CD4-positive, alpha-beta memory T cell (primary cell): ENCODE measurements at regions not wholly inside any gene's neighbourhood (a gene's known extent, or its start where the extent isn't known, plus 50 kb on each side); places are given as distances from the start of the nearest gene placed in this dataset.

ENCODE experiments used
- CTCF ChIA-PET: fragments of 350-600 bp; sonication (Branson Sonifier 250); formaldehyde crosslinking; loops from one replicate; lab custom pipeline; 2021; ENCODE audit warnings: inconsistent platforms; ENCODE audit not compliant: partially characterized antibody; lab: Charles Lee
- POLR2A ChIA-PET: fragments of 350-600 bp; sonication (Branson Sonifier 250); formaldehyde crosslinking; loops from one replicate; lab custom pipeline; 2021; ENCODE audit not compliant: partially characterized antibody; lab: Charles Lee
- DNase-seq, 5 donors: peaks; one replicate each; pipeline versions ENCODE4 v3.0.0 to v3.0.0-alpha.2; 2020 to 2022; ENCODE audit warnings: mixed read lengths in 1 of 5
- H3K27ac ChIP-seq: one replicate; pipeline ENCODE4 v1.7.0; 2013; ENCODE audit warnings: low read depth, low read length
- H3K27me3 ChIP-seq: 2 replicates; pipeline ENCODE4 v1.7.0; 2013; ENCODE audit warnings: mild to moderate bottlenecking, low read length, moderate library complexity; ENCODE audit not compliant: insufficient read depth
- H3K36me3 ChIP-seq: 2 replicates; pipeline ENCODE4 v1.7.0; 2013; ENCODE audit warnings: mild to moderate bottlenecking, low read length, moderate library complexity; ENCODE audit not compliant: insufficient read depth
- H3K4me1 ChIP-seq: 2 replicates; pipeline ENCODE4 v1.7.0; 2013; ENCODE audit warnings: mild to moderate bottlenecking, low read length, moderate library complexity; ENCODE audit not compliant: insufficient read depth
- H3K4me3 ChIP-seq, 2 donors: one replicate each; pipeline ENCODE4 v1.7.0; 2013; ENCODE audit warnings: low read length in 2 of 2, mild to moderate bottlenecking in 1 of 2
- H3K9me3 ChIP-seq, 2 donors: one replicate each; pipeline ENCODE4 v1.7.0; 2013; ENCODE audit warnings: low read length in 2 of 2, control low read depth in 1 of 2; ENCODE audit not compliant: control insufficient read depth in 1 of 2
- H3K27ac Mint-ChIP-seq, 7 donors: one replicate each; pipeline ENCODE4 v1.8.0; 2020 to 2021; ENCODE audit warnings: mixed read lengths in 7 of 7, mild to moderate bottlenecking in 6 of 7, inconsistent platforms in 3 of 7, moderate library complexity in 3 of 7
- H3K27me3 Mint-ChIP-seq, 2 donors: one replicate each; pipeline ENCODE4 v1.8.0; 2020 to 2021; ENCODE audit warnings: mixed read lengths in 2 of 2
- H3K36me3 Mint-ChIP-seq, 2 donors: one replicate each; pipeline ENCODE4 v1.8.0; 2020 to 2021; ENCODE audit warnings: mixed read lengths in 2 of 2, inconsistent platforms in 1 of 2, mild to moderate bottlenecking in 1 of 2
- H3K4me1 Mint-ChIP-seq, 4 donors: one replicate each; pipeline ENCODE4 v1.8.0; 2020 to 2021; ENCODE audit warnings: mixed read lengths in 4 of 4, mild to moderate bottlenecking in 1 of 4
- H3K4me3 Mint-ChIP-seq, 8 donors: one replicate each; pipeline ENCODE4 v1.8.0; 2020 to 2021; ENCODE audit warnings: mixed read lengths in 8 of 8, mild to moderate bottlenecking in 7 of 8, moderate library complexity in 6 of 8, inconsistent platforms in 3 of 8
- H3K9me3 Mint-ChIP-seq, 8 donors: one replicate each; pipeline ENCODE4 v1.8.0; 2020 to 2021; ENCODE audit warnings: mixed read lengths in 8 of 8, mild to moderate bottlenecking in 5 of 8, inconsistent platforms in 3 of 8, moderate library complexity in 1 of 8
- intact Hi-C: fragments of 100-400 bp; cut with micrococcal nuclease; formaldehyde crosslinking; loops from one replicate; pipeline ENCODE4 v1.15.1; 2023

GRCh38 chr20:46798430-46798829 is 89.0 kb downstream of the SLC2A10 start:
- no peak for DNase-seq
- no peaks in the 10 kb centered on the region for H3K4me1 Mint-ChIP-seq
- POLR2A ChIA-PET: no interaction called here
- no peaks in the 10 kb centered on the region for H3K36me3 Mint-ChIP-seq
- peaks cover 20 to 33% of the 10 kb centered on the region in 2 donors for H3K27me3 Mint-ChIP-seq
- H3K9me3 ChIP-seq: no peaks in the 10 kb centered on the region
- no peak overlapping the region for H3K4me3 ChIP-seq
- no peak overlapping the region for H3K27ac ChIP-seq
- H3K9me3 Mint-ChIP-seq: peaks cover 0 to 3% (median 0%) of the 10 kb centered on the region in 8 donors
- no peaks in the 10 kb centered on the region for H3K27me3 ChIP-seq
- H3K27ac Mint-ChIP-seq: no peak overlapping the region
- H3K4me1 ChIP-seq: no peaks in the 10 kb centered on the region
- CTCF ChIA-PET: no interaction called here
- H3K4me3 Mint-ChIP-seq: no peak overlapping the region
- intact Hi-C loops: no loop called here
- no peaks in the 10 kb centered on the region for H3K36me3 ChIP-seq

GRCh38 chr20:46799781-46800408 is 90.4 kb downstream of the SLC2A10 start:
- CTCF ChIA-PET: no interaction called here
- peaks cover 20 to 28% of the 10 kb centered on the region in 2 donors for H3K27me3 Mint-ChIP-seq
- Histone ChIP-seq H3K27me3 (no peaks in the 10 kb centered on the region), H3K9me3 (no peaks in the 10 kb centered on the region), H3K4me1 (no peaks in the 10 kb centered on the region), H3K36me3 (no peaks in the 10 kb centered on the region), H3K27ac (no peak overlapping the region), H3K4me3 (no peak overlapping the region)
- POLR2A ChIA-PET: no interaction called here
- H3K4me3 Mint-ChIP-seq: no peak overlapping the region
- intact Hi-C loops: no loop called here
- H3K4me1 Mint-ChIP-seq: no peaks in the 10 kb centered on the region
- H3K36me3 Mint-ChIP-seq: no peaks in the 10 kb centered on the region
- H3K9me3 Mint-ChIP-seq: peaks cover 0 to 3% (median 0%) of the 10 kb centered on the region in 8 donors
- no peak overlapping the region for H3K27ac Mint-ChIP-seq
- no peak for DNase-seq

- POLR2A ChIA-PET: no interaction called here
- H3K27ac ChIP-seq: no peak overlapping the region
- H3K4me3 ChIP-seq: no peak overlapping the region
- intact Hi-C loops: no loop called here
- no peaks in the 10 kb centered on the region for H3K9me3 ChIP-seq
- no peak overlapping the region for H3K27ac Mint-ChIP-seq
- H3K4me1 ChIP-seq: no peaks in the 10 kb centered on the region
- H3K9me3 Mint-ChIP-seq: peaks cover 0 to 3% (median 0%) of the 10 kb centered on the region in 8 donors
- CTCF ChIA-PET: no interaction called here
- no peak for DNase-seq
- no peaks in the 10 kb centered on the region for H3K27me3 ChIP-seq
- no peaks in the 10 kb centered on the region for H3K4me1 Mint-ChIP-seq
- H3K36me3 ChIP-seq: no peaks in the 10 kb centered on the region
- peaks cover 21 to 28% of the 10 kb centered on the region in 2 donors for H3K27me3 Mint-ChIP-seq
- H3K4me3 Mint-ChIP-seq: no peak overlapping the region
- H3K36me3 Mint-ChIP-seq: no peaks in the 10 kb centered on the region
These were observed 91.0 kb downstream of the SLC2A10 start for GRCh38 chr20:46800409-46800804.

- H3K4me1 Mint-ChIP-seq: no peaks in the 10 kb centered on the region
- H3K9me3 Mint-ChIP-seq: peaks cover 0 to 3% (median 0%) of the 10 kb centered on the region in 8 donors
- no peak overlapping the region for H3K4me3 ChIP-seq
- CTCF ChIA-PET: no interaction called here
- H3K4me1 ChIP-seq: no peaks in the 10 kb centered on the region
- no peak overlapping the region for H3K27ac ChIP-seq
- no peaks in the 10 kb centered on the region for H3K27me3 ChIP-seq
- intact Hi-C loops: no loop called here
- no peak overlapping the region for H3K4me3 Mint-ChIP-seq
- no peak for DNase-seq
- POLR2A ChIA-PET: no interaction called here
- H3K27ac Mint-ChIP-seq: no peak overlapping the region
- no peaks in the 10 kb centered on the region for H3K36me3 Mint-ChIP-seq
- H3K9me3 ChIP-seq: no peaks in the 10 kb centered on the region
- H3K36me3 ChIP-seq: no peaks in the 10 kb centered on the region
- peaks cover 21 to 32% of the 10 kb centered on the region in 2 donors for H3K27me3 Mint-ChIP-seq
These were observed 91.7 kb downstream of the SLC2A10 start for GRCh38 chr20:46801003-46801702.

GRCh38 chr20:46802722-46803121 is 91.9 kb upstream of the EYA2 start:
- Mint-ChIP-seq H3K4me3 (no peak overlapping the region), H3K4me1 (no peaks in the 10 kb centered on the region), H3K36me3 (no peaks in the 10 kb centered on the region), H3K27ac (no peak overlapping the region), H3K27me3 (peaks cover 17 to 32% of the 10 kb centered on the region in 2 donors), H3K9me3 (peaks cover 0 to 2% (median 0%) of the 10 kb centered on the region in 8 donors)
- CTCF ChIA-PET: no interaction called here
- no peak overlapping the region for H3K27ac ChIP-seq
- no peaks in the 10 kb centered on the region for H3K9me3 ChIP-seq
- H3K27me3 ChIP-seq: no peaks in the 10 kb centered on the region
- no peak overlapping the region for H3K4me3 ChIP-seq
- no peaks in the 10 kb centered on the region for H3K36me3 ChIP-seq
- POLR2A ChIA-PET: no interaction called here
- intact Hi-C loops: no loop called here
- no peaks in the 10 kb centered on the region for H3K4me1 ChIP-seq
- no peak for DNase-seq

GRCh38 chr20:46803123-46804020 is 91.3 kb upstream of the EYA2 start:
- Mint-ChIP-seq H3K4me1 (no peaks in the 10 kb centered on the region), H3K36me3 (no peaks in the 10 kb centered on the region), H3K9me3 (peaks cover 0 to 2% (median 0%) of the 10 kb centered on the region in 8 donors), H3K27me3 (peaks cover 15 to 32% of the 10 kb centered on the region in 2 donors), H3K4me3 (no peak overlapping the region), H3K27ac (no peak overlapping the region)
- H3K4me1 ChIP-seq: no peaks in the 10 kb centered on the region
- no peak for DNase-seq
- no peaks in the 10 kb centered on the region for H3K36me3 ChIP-seq
- no peaks in the 10 kb centered on the region for H3K27me3 ChIP-seq
- H3K9me3 ChIP-seq: no peaks in the 10 kb centered on the region
- CTCF ChIA-PET: no interaction called here
- intact Hi-C loops: no loop called here
- no peak overlapping the region for H3K4me3 ChIP-seq
- no peak overlapping the region for H3K27ac ChIP-seq
- POLR2A ChIA-PET: no interaction called here

GRCh38 chr20:46804126-46804525 is 90.5 kb upstream of the EYA2 start:
- Mint-ChIP-seq H3K4me1 (no peaks in the 10 kb centered on the region), H3K27me3 (peaks cover 11 to 31% of the 10 kb centered on the region in 2 donors), H3K4me3 (no peak overlapping the region), H3K36me3 (no peaks in the 10 kb centered on the region), H3K9me3 (peaks cover 0 to 2% (median 0%) of the 10 kb centered on the region in 8 donors), H3K27ac (no peak overlapping the region)
- intact Hi-C loops: no loop called here
- ChIA-PET POLR2A (no interaction called here), CTCF (no interaction called here)
- no peaks in the 10 kb centered on the region for H3K4me1 ChIP-seq
- no peaks in the 10 kb centered on the region for H3K9me3 ChIP-seq
- H3K4me3 ChIP-seq: no peak overlapping the region
- H3K27me3 ChIP-seq: no peaks in the 10 kb centered on the region
- no peak overlapping the region for H3K27ac ChIP-seq
- DNase-seq: no peak
- no peaks in the 10 kb centered on the region for H3K36me3 ChIP-seq
